ENCODE measurements at regions not wholly inside any gene's neighbourhood (a gene's known extent, or its start where the extent isn't known, plus 50 kb on each side); places are given as distances from the start of the nearest gene placed in this dataset.
A peak's percentile ranks its signal among the peaks of the same experiment; 100 is the strongest.

GRCh38 chr4:117357866-117358265 is 272.5 kb upstream of the TRAM1L1 start:
- no peak overlapping the region for H3K27ac ChIP-seq (ENCODE audit: low read depth, low read length)
- H3K9me3 ChIP-seq (ENCODE audit: control insufficient read depth in 1 of 2, insufficient read depth in 1 of 2, low read depth in 1 of 2, low read length in 2 of 2), result no peaks in the 10 kb centered on the region
- no peak overlapping the region for H3K9ac ChIP-seq (ENCODE audit: low read length)
- H4K20me1 ChIP-seq (ENCODE audit: insufficient read depth), result no peaks in the 10 kb centered on the region
- 0 out of 2 replicates have a peak, but pooled peaks cover 3% of the 10 kb centered on the region for H3K9me2 ChIP-seq (ENCODE audit: insufficient read depth)
- H2AFZ ChIP-seq (ENCODE audit: low read depth, low read length, poor library complexity, severe bottlenecking), result no peak overlapping the region
- RAD21 ChIA-PET (ENCODE audit: low non-redundant PET in 1 of 2, low total read pairs in 2 of 2, uncharacterized antibody in 2 of 2, unreplicated experiment in 2 of 2), result no interaction called here
- no TSS peak for BruUV-seq (replicated peaks)
- POLR2A ChIA-PET, result no interaction called here
- intact Hi-C loops (cut with micrococcal nuclease), result no loop called here
- H3K36me3 ChIP-seq (ENCODE audit: control insufficient read depth in 1 of 2, insufficient read depth in 2 of 2, low read length in 2 of 2), result no peaks in the 10 kb centered on the region
- DNase-seq (ENCODE audit: low read depth, low spot score) (no peak), ATAC-seq (no peak)
- no peaks in the 10 kb centered on the region for H3K79me2 ChIP-seq (ENCODE audit: insufficient read depth, low read length)
- CTCF ChIA-PET, result no interaction called here
- no peaks in the 10 kb centered on the region for H3K4me1 ChIP-seq (ENCODE audit: control insufficient read depth in 1 of 2, insufficient read depth in 2 of 2, low read length in 2 of 2)
- no peaks in the 10 kb centered on the region for H3K27me3 ChIP-seq (ENCODE audit: insufficient read depth, low read length)
- no peak overlapping the region for H3K4me2 ChIP-seq (ENCODE audit: low read length)
- no peak for TF ChIP-seq POLR2AphosphoS5 (IDR thresholded peaks at IDR 0.05; ENCODE audit: low read depth, low read length)
- TF ChIP-seq ZBTB33 (IDR thresholded peaks at IDR 0.05; ENCODE audit: extremely low read depth, insufficient replicate concordance, low read length), result no peak
- TF ChIP-seq EZH2phosphoT487 (IDR thresholded peaks at IDR 0.05; ENCODE audit: borderline replicate concordance), result no peak
- no peak for TF ChIP-seq EGR1 (IDR thresholded peaks at IDR 0.05; ENCODE audit: low read depth)
- no peak overlapping the region for H3K4me3 ChIP-seq (replicated peaks in 1 of 2; ENCODE audit: low read depth in 1 of 2, low read length in 2 of 2)

- H3K9ac ChIP-seq (ENCODE audit: low read length), result no peak overlapping the region
- CTCF ChIA-PET, result no interaction called here
- intact Hi-C loops (cut with micrococcal nuclease), result no loop called here
- H3K27me3 ChIP-seq (ENCODE audit: insufficient read depth, low read length), result no peaks in the 10 kb centered on the region
- H3K36me3 ChIP-seq (ENCODE audit: control insufficient read depth in 1 of 2, insufficient read depth in 2 of 2, low read length in 2 of 2), result no peaks in the 10 kb centered on the region
- ATAC-seq (no peak), DNase-seq (ENCODE audit: low read depth, low spot score) (no peak)
- RAD21 ChIA-PET (ENCODE audit: low non-redundant PET in 1 of 2, low total read pairs in 2 of 2, uncharacterized antibody in 2 of 2, unreplicated experiment in 2 of 2), result no interaction called here
- no peaks in the 10 kb centered on the region for H3K9me3 ChIP-seq (ENCODE audit: control insufficient read depth in 1 of 2, insufficient read depth in 1 of 2, low read depth in 1 of 2, low read length in 2 of 2)
- no peak overlapping the region for H3K4me3 ChIP-seq (replicated peaks in 1 of 2; ENCODE audit: low read depth in 1 of 2, low read length in 2 of 2)
- TF ChIP-seq ATF3 (IDR thresholded peaks at IDR 0.05) (no peak), TCF7L2 (IDR thresholded peaks at IDR 0.05; ENCODE audit: borderline replicate concordance, extremely low read depth, insufficient read depth, insufficient read length) (no peak), SRF (IDR thresholded peaks at IDR 0.05; ENCODE audit: low read depth) (no peak), REST (IDR thresholded peaks at IDR 0.05; ENCODE audit: low read depth) (no peak), ZBTB33 (IDR thresholded peaks at IDR 0.05; ENCODE audit: extremely low read depth, insufficient replicate concordance, low read length) (no peak)
- BruUV-seq (replicated peaks), result no TSS peak
- no peaks in the 10 kb centered on the region for H3K4me1 ChIP-seq (ENCODE audit: control insufficient read depth in 1 of 2, insufficient read depth in 2 of 2, low read length in 2 of 2)
- POLR2A ChIA-PET, result no interaction called here
- H3K4me2 ChIP-seq (ENCODE audit: low read length), result no peak overlapping the region
- H3K9me2 ChIP-seq (ENCODE audit: insufficient read depth), result no peaks in the 10 kb centered on the region; the same call in 1 of the 2 replicates
- peak overlapping the region; percentile 47 for H2AFZ ChIP-seq (ENCODE audit: low read depth, low read length, poor library complexity, severe bottlenecking)
- H3K27ac ChIP-seq (ENCODE audit: low read depth, low read length), result no peak overlapping the region
- no peaks in the 10 kb centered on the region for H3K79me2 ChIP-seq (ENCODE audit: insufficient read depth, low read length)
- H4K20me1 ChIP-seq (ENCODE audit: insufficient read depth), result no peaks in the 10 kb centered on the region
Observed at GRCh38 chr4:117370944-117371668, 285.7 kb upstream of the TRAM1L1 start.

Measured in HCT116 (cell line).